HCT116 (cell line): ENCODE measurements at regions not wholly inside any gene's neighbourhood (a gene's known extent, or its start where the extent isn't known, plus 50 kb on each side); places are given as distances from the start of the nearest gene placed in this dataset.

Experiments
- ATAC-seq: fragments of 200-7000 bp; cut with Tn5 transposase; 2 replicates; pipeline ENCODE4 v1.9.1; 2020; ENCODE audit warnings: mild to moderate bottlenecking, moderate library complexity
- BruUV-seq: library from RNA; stranded (reverse); fragments of 400-500 nt; replicated peaks from 2 replicates; lab custom pipeline; 2021; lab: Mats Ljungman, UMichigan
- CTCF ChIA-PET: fragments of 300-600 bp; sonication (Branson Sonifier 250); formaldehyde crosslinking; loops from one replicate; lab custom pipeline; 2021; ENCODE audit warnings: antibody characterized with exemption; lab: Charles Lee
- POLR2A ChIA-PET: fragments of 300-600, 350-600 bp; sonication (Branson Sonifier 250); formaldehyde crosslinking; loops from one replicate; lab custom pipeline; 2021; ENCODE audit warnings: antibody characterized with exemption; lab: Charles Lee
- RAD21 ChIA-PET, 2 experiments: fragments of 300-600 bp; sonication (Branson Sonifier 250); formaldehyde crosslinking; loops; one replicate each; lab custom pipeline; 2023; ENCODE audit warnings: low total read pairs in 2 of 2; ENCODE audit not compliant: uncharacterized antibody in 2 of 2, unreplicated experiment in 2 of 2, low non-redundant PET in 1 of 2; lab: Charles Lee
- DNase-seq: peaks from one replicate; pipeline ENCODE4 v3.0.0-alpha.2; 2010; ENCODE audit warnings: low read depth, low spot score
- H2AFZ ChIP-seq: fragments of 200-600 bp; shearing (Covaris generic), sonication (generic); 2 replicates; pipeline ENCODE4 v1.6.1; 2017; ENCODE audit warnings: low read depth, mixed run types, mixed read lengths, antibody characterized with exemption, low read length; ENCODE audit not compliant: poor library complexity, severe bottlenecking
- H3K27ac ChIP-seq: 2 replicates; pipeline ENCODE4 v1.5.1; 2012; ENCODE audit warnings: low read depth, low read length
- H3K27me3 ChIP-seq: fragments of 200-600 bp; sonication (generic); 2 replicates; pipeline ENCODE4 v1.6.1; 2016; ENCODE audit warnings: mixed run types, low read length, mixed read lengths; ENCODE audit not compliant: insufficient read depth
- H3K36me3 ChIP-seq, 2 experiments: fragments of 200-500 bp in 1 of 2; fragments of 200-600 bp in 1 of 2; sonication (Bioruptor generic) in 1 of 2; sonication (generic) in 1 of 2; 2 replicates each; pipeline versions ENCODE4 v1.5.1 to v1.6.1; 2014 to 2016; ENCODE audit warnings: low read length in 2 of 2, inconsistent platforms in 1 of 2, mixed read lengths in 1 of 2, mixed run types in 1 of 2; ENCODE audit not compliant: insufficient read depth in 2 of 2, control insufficient read depth in 1 of 2
- H3K4me1 ChIP-seq, 2 experiments: fragments of 200-600 bp in 1 of 2; sonication (generic) in 1 of 2; 2 replicates each; pipeline versions ENCODE4 v1.5.1 to v1.6.1; 2012 to 2017; ENCODE audit warnings: low read length in 2 of 2, inconsistent platforms in 1 of 2, mild to moderate bottlenecking in 1 of 2, mixed read lengths in 1 of 2, mixed run types in 1 of 2, moderate library complexity in 1 of 2; ENCODE audit not compliant: insufficient read depth in 2 of 2, control insufficient read depth in 1 of 2
- H3K4me2 ChIP-seq: fragments of 200-600 bp; sonication (generic); 2 replicates; pipeline ENCODE4 v1.6.1; 2017; ENCODE audit warnings: mixed run types, low read length, mixed read lengths
- H3K4me3 ChIP-seq, 2 experiments: fragments of 200-600 bp in 1 of 2; sonication (generic) in 1 of 2; replicated peaks in 1 of 2; 2 replicates each; pipeline ENCODE4 v1.5.1; 2011 to 2016; ENCODE audit warnings: low read length in 2 of 2, control low read depth in 1 of 2, low read depth in 1 of 2, mild to moderate bottlenecking in 1 of 2, mixed read lengths in 1 of 2, mixed run types in 1 of 2
- H3K79me2 ChIP-seq: fragments of 200-600 bp; sonication (generic); 2 replicates; pipeline ENCODE4 v1.6.1; 2017; ENCODE audit warnings: mild to moderate bottlenecking, mixed run types, low read length, moderate library complexity, mixed read lengths; ENCODE audit not compliant: insufficient read depth
- H3K9ac ChIP-seq: fragments of 200-600 bp; sonication (generic); 2 replicates; pipeline ENCODE4 v1.6.1; 2016; ENCODE audit warnings: low read length, mixed read lengths
- H3K9me2 ChIP-seq: fragments of 200-600 bp; sonication (generic), shearing (Covaris generic); 2 replicates; pipeline ENCODE4 v1.6.1; 2017; ENCODE audit warnings: mixed run types, mild to moderate bottlenecking, moderate library complexity; ENCODE audit not compliant: insufficient read depth
- H3K9me3 ChIP-seq, 2 experiments: fragments of 200-500 bp in 1 of 2; fragments of 200-600 bp in 1 of 2; sonication (Bioruptor generic) in 1 of 2; sonication (generic) in 1 of 2; 2 replicates each; pipeline ENCODE4 v1.6.1; 2014 to 2017; ENCODE audit warnings: low read length in 2 of 2, mixed read lengths in 2 of 2, inconsistent platforms in 1 of 2, low read depth in 1 of 2, mild to moderate bottlenecking in 1 of 2, mixed run types in 1 of 2, moderate library complexity in 1 of 2; ENCODE audit not compliant: control insufficient read depth in 1 of 2, insufficient read depth in 1 of 2
- H4K20me1 ChIP-seq: fragments of 200-600 bp; sonication (generic), shearing (Covaris generic); 2 replicates; pipeline ENCODE4 v1.6.1; 2017; ENCODE audit warnings: mixed run types, mild to moderate bottlenecking, moderate library complexity; ENCODE audit not compliant: insufficient read depth
- ATF3 ChIP-seq: IDR thresholded peaks from 2 replicates; pipeline ENCODE4 v1.6.1; 2012
- EGR1 ChIP-seq: IDR thresholded peaks from 2 replicates; pipeline ENCODE4 v1.6.1; 2012; ENCODE audit warnings: low read depth
- SIN3A ChIP-seq: IDR thresholded peaks from 2 replicates; pipeline ENCODE4 v1.6.1; 2012; ENCODE audit warnings: low read depth
- SP1 ChIP-seq: IDR thresholded peaks from 2 replicates; pipeline ENCODE4 v1.6.1; 2012; ENCODE audit warnings: low read depth
- SRF ChIP-seq: IDR thresholded peaks from 2 replicates; pipeline ENCODE4 v1.6.1; 2012; ENCODE audit warnings: low read depth
- TCF7L2 ChIP-seq: IDR thresholded peaks from 2 replicates; pipeline ENCODE4 v1.7.0; 2011; ENCODE audit warnings: borderline replicate concordance, inconsistent platforms; ENCODE audit not compliant: insufficient read depth, insufficient read length; ENCODE audit errors: extremely low read depth
- ZBTB33 ChIP-seq: IDR thresholded peaks from 2 replicates; pipeline ENCODE4 v1.6.1; 2011; ENCODE audit warnings: mild to moderate bottlenecking, low read length, moderate library complexity; ENCODE audit not compliant: insufficient replicate concordance; ENCODE audit errors: extremely low read depth
- ZFX ChIP-seq: fragments of 450-650 bp; IDR thresholded peaks from 2 replicates; pipeline ENCODE4 v1.6.1; 2017
- ZNF274 ChIP-seq: fragments of 200-500 bp; sonication (Bioruptor generic); IDR thresholded peaks from 2 replicates; pipeline ENCODE4 v1.6.1; 2014; ENCODE audit warnings: mild to moderate bottlenecking, low read depth, low read length, inconsistent platforms
- intact Hi-C: fragments of 100-400 bp; cut with micrococcal nuclease; formaldehyde crosslinking; loops from 2 replicates; pipeline ENCODE4 v1.10.0; 2022
- TF ChIP-seq, protein P1 (sequence below), 3 experiments: fragments of 200-600 bp in 1 of 3; sonication (generic) in 1 of 3; IDR thresholded peaks in 2 of 3; conservative IDR thresholded peaks in 1 of 3; 2 replicates each; pipeline ENCODE4 v1.5.1; 2012 to 2017; ENCODE audit warnings: low read depth in 2 of 3, low read length in 2 of 3, antibody characterized with exemption in 1 of 3, borderline replicate concordance in 1 of 3, control low read depth in 1 of 3, mild to moderate bottlenecking in 1 of 3, mixed read lengths in 1 of 3, mixed run types in 1 of 3, moderate library complexity in 1 of 3; ENCODE audit not compliant: insufficient read depth in 1 of 3
- TF ChIP-seq, protein P2 (sequence below): IDR thresholded peaks from 2 replicates; pipeline ENCODE4 v1.6.1; 2012; ENCODE audit warnings: low read depth

GRCh38 chr3:144031938-144032337 lies 60.3 kb downstream of the DIPK2A start:
- H3K27ac ChIP-seq: no peak overlapping the region
- BruUV-seq: no TSS peak
- H3K36me3 ChIP-seq: no peaks in the 10 kb centered on the region
- POLR2A ChIA-PET: no interaction called here
- intact Hi-C loops: no loop called here
- H3K9me3 ChIP-seq: no peaks in the 10 kb centered on the region
- CTCF ChIA-PET: no interaction called here
- ATAC-seq (no peak), DNase-seq (no peak)
- no peaks in the 10 kb centered on the region for H4K20me1 ChIP-seq
- H3K9ac ChIP-seq: no peak overlapping the region
- no peaks in the 10 kb centered on the region for H3K27me3 ChIP-seq
- H3K4me3 ChIP-seq: no peak overlapping the region
- no peaks in the 10 kb centered on the region for H3K4me1 ChIP-seq
- H3K4me2 ChIP-seq: no peak overlapping the region
- no peaks in the 10 kb centered on the region for H3K9me2 ChIP-seq
- RAD21 ChIA-PET: no interaction called here
- no peaks in the 10 kb centered on the region for H3K79me2 ChIP-seq
- H2AFZ ChIP-seq: no peak overlapping the region
- TF ChIP-seq TCF7L2 (no peak), ZFX (no peak), ZNF274 (no peak)
- TF ChIP-seq, protein P1, sequence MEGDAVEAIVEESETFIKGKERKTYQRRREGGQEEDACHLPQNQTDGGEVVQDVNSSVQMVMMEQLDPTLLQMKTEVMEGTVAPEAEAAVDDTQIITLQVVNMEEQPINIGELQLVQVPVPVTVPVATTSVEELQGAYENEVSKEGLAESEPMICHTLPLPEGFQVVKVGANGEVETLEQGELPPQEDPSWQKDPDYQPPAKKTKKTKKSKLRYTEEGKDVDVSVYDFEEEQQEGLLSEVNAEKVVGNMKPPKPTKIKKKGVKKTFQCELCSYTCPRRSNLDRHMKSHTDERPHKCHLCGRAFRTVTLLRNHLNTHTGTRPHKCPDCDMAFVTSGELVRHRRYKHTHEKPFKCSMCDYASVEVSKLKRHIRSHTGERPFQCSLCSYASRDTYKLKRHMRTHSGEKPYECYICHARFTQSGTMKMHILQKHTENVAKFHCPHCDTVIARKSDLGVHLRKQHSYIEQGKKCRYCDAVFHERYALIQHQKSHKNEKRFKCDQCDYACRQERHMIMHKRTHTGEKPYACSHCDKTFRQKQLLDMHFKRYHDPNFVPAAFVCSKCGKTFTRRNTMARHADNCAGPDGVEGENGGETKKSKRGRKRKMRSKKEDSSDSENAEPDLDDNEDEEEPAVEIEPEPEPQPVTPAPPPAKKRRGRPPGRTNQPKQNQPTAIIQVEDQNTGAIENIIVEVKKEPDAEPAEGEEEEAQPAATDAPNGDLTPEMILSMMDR (IDR thresholded peaks at IDR 0.05 in 2 of 3, conservative IDR thresholded peaks at IDR 0.05 in 1 of 3; ENCODE audit: borderline replicate concordance in 1 of 3, insufficient read depth in 1 of 3, low read depth in 2 of 3, low read length in 2 of 3): no peak

DNA sequence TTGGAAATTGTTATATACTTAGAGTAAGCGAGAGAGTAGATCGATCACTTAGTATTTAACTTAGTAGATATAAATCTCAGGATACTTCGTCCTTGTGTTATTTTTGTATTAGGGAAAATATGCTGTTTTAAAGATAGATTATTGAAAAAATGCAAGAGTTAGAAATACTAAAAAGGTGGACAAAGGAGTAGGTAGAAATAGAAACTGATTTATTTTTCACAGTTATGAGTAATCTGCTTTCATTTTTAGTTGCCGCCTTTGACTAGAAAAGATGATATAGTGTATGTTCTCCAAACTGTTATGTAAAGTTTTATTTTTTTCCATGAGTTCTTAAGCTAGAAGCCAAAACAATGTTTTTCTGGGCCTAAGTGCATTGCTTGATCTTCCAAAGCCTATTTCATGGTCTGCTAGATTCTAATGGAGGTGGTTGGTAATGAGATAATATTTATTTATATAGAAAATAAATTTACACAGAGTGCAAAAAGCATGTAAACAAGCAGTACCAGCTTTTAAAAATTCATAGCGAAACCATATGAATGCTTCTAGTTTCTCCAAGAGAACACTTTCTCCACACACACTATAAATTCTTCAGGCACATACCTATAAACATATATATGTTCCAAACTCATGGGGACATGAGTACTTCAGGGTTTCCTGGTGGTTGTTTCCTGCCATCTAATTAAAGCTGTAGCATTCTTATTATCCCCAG lies 61.1 kb downstream of the DIPK2A start:
- ATAC-seq (no peak), DNase-seq (no peak)
- ChIA-PET CTCF (no interaction called here), RAD21 (no interaction called here), POLR2A (no interaction called here)
- H3K9ac ChIP-seq: no peak overlapping the region
- no peaks in the 10 kb centered on the region for H3K9me3 ChIP-seq
- no peaks in the 10 kb centered on the region for H3K27me3 ChIP-seq
- H3K4me1 ChIP-seq: no peaks in the 10 kb centered on the region
- no peaks in the 10 kb centered on the region for H3K79me2 ChIP-seq
- no peaks in the 10 kb centered on the region for H4K20me1 ChIP-seq
- no peak overlapping the region for H2AFZ ChIP-seq
- no peak overlapping the region for H3K4me3 ChIP-seq
- H3K36me3 ChIP-seq: no peaks in the 10 kb centered on the region
- no TSS peak for BruUV-seq
- intact Hi-C loops: no loop called here
- no peak overlapping the region for H3K27ac ChIP-seq
- no peak overlapping the region for H3K4me2 ChIP-seq
- no peaks in the 10 kb centered on the region for H3K9me2 ChIP-seq
- TF ChIP-seq SRF (no peak), SP1 (no peak), SIN3A (no peak), ZBTB33 (no peak), ZNF274 (no peak), ATF3 (no peak), TCF7L2 (no peak), EGR1 (no peak)
- TF ChIP-seq, protein P2, sequence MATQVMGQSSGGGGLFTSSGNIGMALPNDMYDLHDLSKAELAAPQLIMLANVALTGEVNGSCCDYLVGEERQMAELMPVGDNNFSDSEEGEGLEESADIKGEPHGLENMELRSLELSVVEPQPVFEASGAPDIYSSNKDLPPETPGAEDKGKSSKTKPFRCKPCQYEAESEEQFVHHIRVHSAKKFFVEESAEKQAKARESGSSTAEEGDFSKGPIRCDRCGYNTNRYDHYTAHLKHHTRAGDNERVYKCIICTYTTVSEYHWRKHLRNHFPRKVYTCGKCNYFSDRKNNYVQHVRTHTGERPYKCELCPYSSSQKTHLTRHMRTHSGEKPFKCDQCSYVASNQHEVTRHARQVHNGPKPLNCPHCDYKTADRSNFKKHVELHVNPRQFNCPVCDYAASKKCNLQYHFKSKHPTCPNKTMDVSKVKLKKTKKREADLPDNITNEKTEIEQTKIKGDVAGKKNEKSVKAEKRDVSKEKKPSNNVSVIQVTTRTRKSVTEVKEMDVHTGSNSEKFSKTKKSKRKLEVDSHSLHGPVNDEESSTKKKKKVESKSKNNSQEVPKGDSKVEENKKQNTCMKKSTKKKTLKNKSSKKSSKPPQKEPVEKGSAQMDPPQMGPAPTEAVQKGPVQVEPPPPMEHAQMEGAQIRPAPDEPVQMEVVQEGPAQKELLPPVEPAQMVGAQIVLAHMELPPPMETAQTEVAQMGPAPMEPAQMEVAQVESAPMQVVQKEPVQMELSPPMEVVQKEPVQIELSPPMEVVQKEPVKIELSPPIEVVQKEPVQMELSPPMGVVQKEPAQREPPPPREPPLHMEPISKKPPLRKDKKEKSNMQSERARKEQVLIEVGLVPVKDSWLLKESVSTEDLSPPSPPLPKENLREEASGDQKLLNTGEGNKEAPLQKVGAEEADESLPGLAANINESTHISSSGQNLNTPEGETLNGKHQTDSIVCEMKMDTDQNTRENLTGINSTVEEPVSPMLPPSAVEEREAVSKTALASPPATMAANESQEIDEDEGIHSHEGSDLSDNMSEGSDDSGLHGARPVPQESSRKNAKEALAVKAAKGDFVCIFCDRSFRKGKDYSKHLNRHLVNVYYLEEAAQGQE: no peak
